Activated CD4-positive, alpha-beta T cell treated with anti-CD3 and anti-CD28 coated beads, Interleukin-2, amount 10 ng/mL, durations not matched to agents 24 days and 14 days (primary cell): ENCODE measurements at regions not wholly inside any gene's neighbourhood (a gene's known extent, or its start where the extent isn't known, plus 50 kb on each side); places are given as distances from the start of the nearest gene placed in this dataset.
"Not testable (repeated sequence)": the region's sequence is repeated elsewhere in the genome, so short reads cannot be mapped to it uniquely, and the experiment has no call there.

Experiments
- DNase-seq: peaks from one replicate; pipeline ENCODE4 v3.0.0; 2022
- H3K27ac Mint-ChIP-seq: one replicate; pipeline ENCODE4 v1.8.0; 2022; ENCODE audit warnings: mild to moderate bottlenecking, mixed read lengths
- H3K27me3 Mint-ChIP-seq: one replicate; pipeline ENCODE4 v1.8.0; 2022; ENCODE audit warnings: mixed read lengths
- H3K36me3 Mint-ChIP-seq: one replicate; pipeline ENCODE4 v1.8.0; 2022; ENCODE audit warnings: low read depth, mild to moderate bottlenecking, mixed read lengths
- H3K4me1 Mint-ChIP-seq: one replicate; pipeline ENCODE4 v1.8.0; 2021; ENCODE audit warnings: mixed read lengths
- H3K4me3 Mint-ChIP-seq: one replicate; pipeline ENCODE4 v1.8.0; 2022; ENCODE audit warnings: mild to moderate bottlenecking, moderate library complexity, mixed read lengths
- H3K9me3 Mint-ChIP-seq: one replicate; pipeline ENCODE4 v1.8.0; 2021; ENCODE audit warnings: mixed read lengths
- intact Hi-C: fragments of 100-400 bp; cut with micrococcal nuclease; formaldehyde crosslinking; loops from one replicate; pipeline ENCODE4 v1.15.1; 2023

GRCh38 chr4:13988353-13989305 lies 361.1 kb upstream of the BOD1L1 start:
- Mint-ChIP-seq H3K9me3 (no peaks in the 10 kb centered on the region), H3K4me1 (no peaks in the 10 kb centered on the region), H3K27me3 (no peaks in the 10 kb centered on the region), H3K4me3 (no peak overlapping the region), H3K27ac (no peak overlapping the region), H3K36me3 (no peaks in the 10 kb centered on the region)
- intact Hi-C loops = no loop called here
- no peak for DNase-seq

- no peaks in the 10 kb centered on the region for H3K27me3 Mint-ChIP-seq
- H3K27ac Mint-ChIP-seq = no peak overlapping the region
- no peaks in the 10 kb centered on the region for H3K4me1 Mint-ChIP-seq
- H3K9me3 Mint-ChIP-seq = no peaks in the 10 kb centered on the region
- no peak overlapping the region for H3K4me3 Mint-ChIP-seq
- no peaks in the 10 kb centered on the region for H3K36me3 Mint-ChIP-seq
- intact Hi-C loops = no loop called here
- no peak for DNase-seq
Observed at GRCh38 chr4:13989501-13989900, 362.0 kb upstream of the BOD1L1 start.

- Mint-ChIP-seq H3K4me1 (no peaks in the 10 kb centered on the region), H3K36me3 (no peaks in the 10 kb centered on the region), H3K27me3 (no peaks in the 10 kb centered on the region), H3K27ac (no peak overlapping the region), H3K9me3 (no peaks in the 10 kb centered on the region), H3K4me3 (no peak overlapping the region)
- DNase-seq = no peak
- intact Hi-C loops = no loop called here
Observed at GRCh38 chr4:13990596-13991589, 363.4 kb upstream of the BOD1L1 start.

GRCh38 chr4:13992041-13992440 lies 364.5 kb upstream of the BOD1L1 start:
- no peak overlapping the region for H3K4me3 Mint-ChIP-seq
- no peaks in the 10 kb centered on the region for H3K9me3 Mint-ChIP-seq
- intact Hi-C loops = no loop called here
- H3K27me3 Mint-ChIP-seq = no peaks in the 10 kb centered on the region
- H3K4me1 Mint-ChIP-seq = no peaks in the 10 kb centered on the region
- DNase-seq = no peak
- no peak overlapping the region for H3K27ac Mint-ChIP-seq
- H3K36me3 Mint-ChIP-seq = no peaks in the 10 kb centered on the region

- Mint-ChIP-seq H3K4me3 (no peak overlapping the region), H3K9me3 (no peaks in the 10 kb centered on the region), H3K36me3 (no peaks in the 10 kb centered on the region), H3K4me1 (no peaks in the 10 kb centered on the region), H3K27me3 (no peaks in the 10 kb centered on the region), H3K27ac (no peak overlapping the region)
- intact Hi-C loops = no loop called here
- DNase-seq = no peak
Observed at GRCh38 chr4:13992975-13993520, 365.5 kb upstream of the BOD1L1 start.

- H3K36me3 Mint-ChIP-seq = no peaks in the 10 kb centered on the region
- no peak overlapping the region for H3K27ac Mint-ChIP-seq
- DNase-seq = no peak
- intact Hi-C loops = no loop called here
- H3K9me3 Mint-ChIP-seq = no peaks in the 10 kb centered on the region
- H3K4me3 Mint-ChIP-seq = no peak overlapping the region
- no peaks in the 10 kb centered on the region for H3K27me3 Mint-ChIP-seq
- no peaks in the 10 kb centered on the region for H3K4me1 Mint-ChIP-seq
Observed at GRCh38 chr4:13994016-13994415, 366.5 kb upstream of the BOD1L1 start.

- DNase-seq = no peak
- Mint-ChIP-seq H3K27ac (no peak overlapping the region), H3K36me3 (no peaks in the 10 kb centered on the region), H3K4me1 (no peaks in the 10 kb centered on the region), H3K4me3 (no peak overlapping the region), H3K27me3 (no peaks in the 10 kb centered on the region), H3K9me3 (peaks cover 6% of the 10 kb centered on the region)
- intact Hi-C loops = no loop called here
Observed at GRCh38 chr4:13998850-13999445, 371.4 kb upstream of the BOD1L1 start.

GRCh38 chr4:14000091-14000814 lies 372.7 kb upstream of the BOD1L1 start:
- no peak overlapping the region for H3K27ac Mint-ChIP-seq
- no peak for DNase-seq
- no peaks in the 10 kb centered on the region for H3K27me3 Mint-ChIP-seq
- H3K9me3 Mint-ChIP-seq = peaks cover 6% of the 10 kb centered on the region
- H3K36me3 Mint-ChIP-seq = no peaks in the 10 kb centered on the region
- H3K4me1 Mint-ChIP-seq = no peaks in the 10 kb centered on the region
- no peak overlapping the region for H3K4me3 Mint-ChIP-seq
- intact Hi-C loops = no loop called here

- intact Hi-C loops, H3K27me3 Mint-ChIP-seq, H3K4me1 Mint-ChIP-seq, H3K27ac Mint-ChIP-seq, H3K36me3 Mint-ChIP-seq, DNase-seq, H3K9me3 Mint-ChIP-seq, H3K4me3 Mint-ChIP-seq: not testable (repeated sequence)
Observed at GRCh38 chr4:14002331-14002730, 374.8 kb upstream of the BOD1L1 start.

GRCh38 chr4:14008494-14008893 lies 381.0 kb upstream of the BOD1L1 start:
- Mint-ChIP-seq H3K27ac (no peak overlapping the region), H3K27me3 (no peaks in the 10 kb centered on the region), H3K36me3 (no peaks in the 10 kb centered on the region), H3K9me3 (no peaks in the 10 kb centered on the region), H3K4me1 (no peaks in the 10 kb centered on the region), H3K4me3 (no peak overlapping the region)
- intact Hi-C loops = no loop called here
- no peak for DNase-seq

- no peaks in the 10 kb centered on the region for H3K36me3 Mint-ChIP-seq
- no peaks in the 10 kb centered on the region for H3K27me3 Mint-ChIP-seq
Observed at GRCh38 chr4:14018191-14018853, 390.8 kb upstream of the BOD1L1 start.

GRCh38 chr4:14022456-14022855 lies 394.9 kb upstream of the BOD1L1 start:
- H3K27me3 Mint-ChIP-seq = no peaks in the 10 kb centered on the region
- H3K9me3 Mint-ChIP-seq = peaks cover 4% of the 10 kb centered on the region

More at GRCh38 chr4:14018191-14018853, 390.8 kb upstream of the BOD1L1 start:
- Mint-ChIP-seq H3K9me3 (peaks cover 7% of the 10 kb centered on the region), H3K27ac (no peak overlapping the region), H3K4me1 (no peaks in the 10 kb centered on the region), H3K4me3 (no peak overlapping the region)
- intact Hi-C loops = no loop called here
- no peak for DNase-seq

GRCh38 chr4:14023036-14023435 lies 395.5 kb upstream of the BOD1L1 start:
- Mint-ChIP-seq H3K36me3 (no peaks in the 10 kb centered on the region), H3K27ac (no peak overlapping the region), H3K27me3 (no peaks in the 10 kb centered on the region), H3K4me1 (no peaks in the 10 kb centered on the region), H3K9me3 (peaks cover 4% of the 10 kb centered on the region), H3K4me3 (no peak overlapping the region)
- intact Hi-C loops = no loop called here
- DNase-seq = no peak

More at GRCh38 chr4:14022456-14022855, 394.9 kb upstream of the BOD1L1 start:
- no peak overlapping the region for H3K27ac Mint-ChIP-seq
- no peak overlapping the region for H3K4me3 Mint-ChIP-seq
- DNase-seq = no peak
- no peaks in the 10 kb centered on the region for H3K4me1 Mint-ChIP-seq
- intact Hi-C loops = no loop called here
- H3K36me3 Mint-ChIP-seq = no peaks in the 10 kb centered on the region
